ENCODE measurements at regions not wholly inside any gene's neighbourhood (a gene's known extent, or its start where the extent isn't known, plus 50 kb on each side); places are given as distances from the start of the nearest gene placed in this dataset.

DNA sequence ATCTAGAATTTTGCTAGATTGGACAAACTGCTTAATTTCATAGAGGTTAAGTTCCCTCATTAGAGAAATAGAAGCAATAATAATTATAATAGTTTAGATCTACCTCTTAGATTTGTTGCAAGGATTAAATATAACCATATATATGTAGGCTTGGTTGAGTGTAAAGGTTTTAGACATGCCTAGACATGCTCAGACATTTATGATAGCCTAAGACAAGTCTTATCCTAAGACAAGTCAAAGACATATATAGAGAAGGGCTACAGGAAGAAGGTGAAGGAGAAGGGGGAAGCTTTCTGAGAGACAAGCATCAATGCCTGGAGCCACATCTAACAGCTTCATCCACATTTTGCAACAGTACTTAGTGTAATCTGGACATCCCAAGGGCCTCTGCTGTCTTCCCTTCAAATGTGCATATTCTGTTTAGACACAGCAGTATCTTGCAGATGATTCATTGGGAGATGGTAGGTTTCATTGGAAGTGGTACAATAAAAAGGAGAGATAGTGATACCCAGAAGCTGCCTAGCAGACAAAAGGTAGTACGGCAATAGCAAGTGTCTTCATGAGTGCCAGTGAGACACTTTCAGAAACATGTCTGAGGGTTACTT, 146.5 kb downstream of the HGF start:
- no peak overlapping the region for H3K27ac ChIP-seq
- DNase-seq (ENCODE audit: low spot score) = no peak
- ChIA-PET POLR2A (ENCODE audit: low non-redundant PET) (no interaction called here), CTCF (interaction anchor here (0.6 kb wide), 1 partner anchor 12 kb away, joined by 3 read pairs; no protein-coding TSS in a partner anchor)
- TF ChIP-seq CTCF (conservative IDR thresholded peaks at IDR 0.05; ENCODE audit: low read depth) = no peak

DNA sequence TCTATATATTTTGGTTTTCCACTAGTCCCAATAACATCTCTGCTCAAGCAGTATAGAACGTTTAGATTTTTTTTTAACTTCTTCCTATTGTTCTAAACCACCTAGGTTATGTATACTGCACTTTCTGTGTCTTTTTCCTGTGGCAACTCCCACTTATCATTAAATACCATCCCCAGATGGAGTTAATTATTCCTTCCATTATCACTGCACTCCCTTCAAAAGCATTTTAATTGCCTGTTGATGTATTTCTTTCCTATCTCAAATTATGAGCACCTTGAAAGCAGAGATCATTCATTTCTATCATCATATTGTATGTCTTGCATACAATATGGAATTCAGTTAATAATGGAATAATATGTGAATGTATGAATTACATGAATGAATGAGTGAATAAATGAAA, 148.0 kb downstream of the HGF start:
- TF ChIP-seq CTCF (conservative IDR thresholded peaks at IDR 0.05; ENCODE audit: low read depth) = no peak
- ChIA-PET CTCF (no interaction called here), POLR2A (ENCODE audit: low non-redundant PET) (no interaction called here)
- no peak overlapping the region for H3K27ac ChIP-seq
- DNase-seq (ENCODE audit: low spot score) = no peak

DNA sequence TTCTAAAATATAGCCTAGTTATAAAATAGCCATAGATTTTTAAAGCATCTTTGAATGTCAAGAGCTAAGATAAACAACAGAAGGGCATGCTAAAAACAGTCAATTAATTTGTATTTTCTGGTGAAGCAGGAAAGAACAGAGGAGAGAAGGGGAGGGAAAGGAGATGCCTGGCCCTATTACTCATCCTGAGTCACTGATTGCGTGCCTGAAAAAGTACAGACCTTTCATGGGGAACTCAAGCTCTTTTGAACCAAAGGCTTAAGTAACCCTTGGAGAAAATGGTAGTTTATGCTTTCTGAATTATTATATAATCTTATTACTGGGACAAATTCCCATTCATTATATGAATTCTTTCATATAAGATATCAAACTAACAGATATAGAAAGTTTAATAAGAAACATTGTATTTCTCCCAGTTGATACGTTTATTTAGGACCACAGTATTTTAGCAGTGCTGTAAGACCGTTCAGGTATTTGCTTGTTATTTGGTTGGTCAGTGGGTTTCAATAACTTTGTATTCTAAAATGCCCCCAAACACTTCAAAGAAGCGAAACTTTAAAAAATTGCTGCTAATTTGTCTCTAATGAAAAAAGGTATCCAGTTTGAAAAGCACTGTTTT, 151.3 kb downstream of the HGF start:
- ChIA-PET CTCF (interaction anchor here (0.6 kb wide), 1 partner anchor 1527 kb away, joined by 4 read pairs; no protein-coding TSS in a partner anchor), POLR2A (ENCODE audit: low non-redundant PET) (no interaction called here)

GRCh38 chr7:81616951-81617350, 152.9 kb downstream of the HGF start:
- CTCF ChIA-PET = no interaction called here
- no peak for TF ChIP-seq CTCF (conservative IDR thresholded peaks at IDR 0.05; ENCODE audit: low read depth)
- no peak for DNase-seq (ENCODE audit: low spot score)
- POLR2A ChIA-PET (ENCODE audit: low non-redundant PET) = no interaction called here
- H3K27ac ChIP-seq = no peak overlapping the region

More for the DNA sequence above, 151.3 kb downstream of the HGF start:
- no peak for TF ChIP-seq CTCF (conservative IDR thresholded peaks at IDR 0.05; ENCODE audit: low read depth)
- peak; percentile 53 for DNase-seq (ENCODE audit: low spot score)
- H3K27ac ChIP-seq = no peak overlapping the region

GRCh38 chr7:81611805-81612204, 158.0 kb downstream of the HGF start:
- ChIA-PET POLR2A (ENCODE audit: low non-redundant PET) (no interaction called here), CTCF (no interaction called here)
- TF ChIP-seq CTCF (conservative IDR thresholded peaks at IDR 0.05; ENCODE audit: low read depth) = no peak
- no peak overlapping the region for H3K27ac ChIP-seq
- DNase-seq (ENCODE audit: low spot score) = no peak

DNA sequence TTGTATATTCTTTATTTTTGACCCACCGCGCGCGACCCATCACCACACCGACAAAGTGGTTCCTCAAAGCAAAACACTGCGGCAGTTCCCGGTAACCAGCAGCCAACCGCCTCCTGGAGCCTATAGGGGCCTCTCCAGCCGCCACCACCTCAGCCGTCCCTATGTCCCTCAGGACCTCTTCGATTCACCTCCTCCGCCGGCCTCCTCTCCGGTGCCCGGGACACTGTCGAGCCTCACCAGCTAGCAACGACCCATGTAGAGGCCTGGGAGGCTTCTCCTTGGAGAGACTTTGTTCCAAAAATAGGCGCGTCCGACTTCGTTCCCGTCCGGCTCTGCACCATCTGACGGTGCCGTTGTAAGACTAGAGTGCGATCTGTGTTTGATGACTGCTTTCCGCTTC, 158.8 kb downstream of the HGF start:
- no peak for DNase-seq (ENCODE audit: low spot score)
- POLR2A ChIA-PET (ENCODE audit: low non-redundant PET) = no interaction called here
- no peak for TF ChIP-seq CTCF (conservative IDR thresholded peaks at IDR 0.05; ENCODE audit: low read depth)
- H3K27ac ChIP-seq = no peak overlapping the region
- CTCF ChIA-PET = no interaction called here
